Endothelial cell (in vitro differentiated cells): ENCODE measurements at regions not wholly inside any gene's neighbourhood (a gene's known extent, or its start where the extent isn't known, plus 50 kb on each side); places are given as distances from the start of the nearest gene placed in this dataset.

Source experiments
- DNase-seq: peaks from one replicate; pipeline ENCODE4 v3.0.0; 2021; ENCODE audit warnings: low spot score
- H3K27ac Mint-ChIP-seq: one replicate; pipeline ENCODE4 v1.8.0; 2021; ENCODE audit warnings: mixed read lengths, inconsistent platforms; ENCODE audit not compliant: unreplicated experiment
- H3K27me3 Mint-ChIP-seq: one replicate; pipeline ENCODE4 v1.8.0; 2021; ENCODE audit warnings: mild to moderate bottlenecking, moderate library complexity, mixed read lengths, inconsistent platforms; ENCODE audit not compliant: unreplicated experiment
- H3K36me3 Mint-ChIP-seq: one replicate; pipeline ENCODE4 v1.8.0; 2021; ENCODE audit warnings: mild to moderate bottlenecking, low read depth, mixed read lengths, inconsistent platforms; ENCODE audit not compliant: unreplicated experiment
- H3K4me1 Mint-ChIP-seq: one replicate; pipeline ENCODE4 v1.8.0; 2021; ENCODE audit warnings: mild to moderate bottlenecking, mixed read lengths, inconsistent platforms; ENCODE audit not compliant: unreplicated experiment
- H3K4me3 Mint-ChIP-seq: one replicate; pipeline ENCODE4 v1.8.0; 2021; ENCODE audit warnings: mild to moderate bottlenecking, mixed read lengths, inconsistent platforms; ENCODE audit not compliant: unreplicated experiment
- H3K9me3 Mint-ChIP-seq: one replicate; pipeline ENCODE4 v1.8.0; 2021; ENCODE audit warnings: mixed read lengths, inconsistent platforms; ENCODE audit not compliant: unreplicated experiment
- CTCF ChIP-seq: fragments of 200-600 bp; sonication (generic); IDR thresholded peaks from one replicate; pipeline ENCODE4 v1.5.0; 2021; ENCODE audit warnings: antibody characterized with exemption; ENCODE audit not compliant: unreplicated experiment

DNA sequence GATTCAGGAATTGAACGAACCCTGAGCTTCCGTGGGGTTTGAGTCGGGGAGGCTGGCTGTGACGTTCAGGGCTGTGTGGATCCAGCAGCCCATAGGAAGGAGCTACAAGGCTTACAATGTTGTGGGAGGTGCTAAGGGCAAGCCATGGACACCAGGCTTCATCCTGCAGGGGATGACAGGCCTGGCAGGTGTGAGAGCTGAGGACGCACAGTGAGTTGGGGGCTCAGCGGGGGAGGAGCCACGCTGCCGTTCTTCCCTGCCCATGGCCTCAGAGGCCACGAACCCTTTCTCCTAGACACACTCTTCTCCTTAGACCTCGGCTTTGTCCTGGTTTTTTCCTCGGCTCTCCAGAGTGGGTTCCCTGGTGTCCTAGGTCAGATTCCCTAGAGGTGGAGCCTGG lies 78.1 kb upstream of the SLC22A11 start:
- no peak overlapping the region for H3K27ac Mint-ChIP-seq
- H3K27me3 Mint-ChIP-seq = peaks cover 1% of the 10 kb centered on the region
- no peak for DNase-seq
- H3K4me3 Mint-ChIP-seq = no peak overlapping the region
- no peak for TF ChIP-seq CTCF
- no peaks in the 10 kb centered on the region for H3K36me3 Mint-ChIP-seq
- H3K9me3 Mint-ChIP-seq = no peaks in the 10 kb centered on the region
- no peaks in the 10 kb centered on the region for H3K4me1 Mint-ChIP-seq

- peaks cover 4% of the 10 kb centered on the region for H3K27me3 Mint-ChIP-seq
- H3K36me3 Mint-ChIP-seq = no peaks in the 10 kb centered on the region
- no peak overlapping the region for H3K4me3 Mint-ChIP-seq
- no peaks in the 10 kb centered on the region for H3K9me3 Mint-ChIP-seq
- peaks cover 3% of the 10 kb centered on the region for H3K4me1 Mint-ChIP-seq
- no peak overlapping the region for H3K27ac Mint-ChIP-seq
- TF ChIP-seq CTCF = no peak
- DNase-seq = no peak
These were observed 73.2 kb upstream of the SLC22A11 start for GRCh38 chr11:64482588-64482987.

DNA sequence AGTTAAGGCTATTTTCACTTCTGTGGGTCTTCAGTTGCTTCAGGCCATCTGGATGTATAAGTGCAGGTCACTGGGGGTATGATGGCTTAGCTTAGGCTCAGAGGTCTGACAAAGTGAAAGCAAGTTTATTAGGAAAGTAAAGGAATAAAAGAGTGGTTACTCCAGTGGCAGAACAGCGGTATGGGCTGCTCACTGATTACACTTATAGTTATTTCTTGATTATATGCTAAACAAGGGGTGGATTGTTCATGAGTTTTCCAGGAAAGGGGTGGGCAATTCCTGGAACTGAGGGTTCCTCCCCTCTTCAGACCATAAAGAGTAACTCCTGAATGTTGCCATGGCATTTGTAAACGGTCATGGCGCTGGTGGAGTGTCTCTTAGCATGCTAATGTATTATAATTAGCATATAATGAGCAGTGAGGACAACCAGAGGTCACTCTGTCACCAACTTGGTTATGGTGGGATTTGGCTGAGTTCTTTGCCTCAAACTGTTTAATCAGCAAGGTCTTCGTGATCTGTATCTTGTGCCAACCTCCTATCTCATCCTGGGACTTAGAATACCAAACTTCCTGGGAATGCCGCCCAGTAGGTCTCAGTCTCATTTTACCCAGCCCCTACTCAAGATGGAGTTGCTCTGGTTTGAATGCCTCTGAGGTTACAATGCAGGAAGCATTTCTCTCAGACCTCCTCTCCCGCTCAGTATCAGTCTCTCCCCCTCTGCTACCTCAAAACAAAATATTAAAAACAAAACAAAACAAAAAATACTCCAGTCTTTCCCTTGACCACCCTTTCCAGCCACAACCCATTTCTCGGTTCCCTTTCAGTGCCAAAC lies 71.3 kb upstream of the SLC22A11 start:
- DNase-seq = no peak
- H3K4me1 Mint-ChIP-seq = peaks cover 4% of the 10 kb centered on the region
- H3K4me3 Mint-ChIP-seq = no peak overlapping the region
- H3K27me3 Mint-ChIP-seq = peaks cover 5% of the 10 kb centered on the region
- H3K36me3 Mint-ChIP-seq = no peaks in the 10 kb centered on the region
- H3K9me3 Mint-ChIP-seq = no peaks in the 10 kb centered on the region
- H3K27ac Mint-ChIP-seq = no peak overlapping the region
- no peak for TF ChIP-seq CTCF

- no peaks in the 10 kb centered on the region for H3K9me3 Mint-ChIP-seq
- H3K36me3 Mint-ChIP-seq = no peaks in the 10 kb centered on the region
- peaks cover 6% of the 10 kb centered on the region for H3K4me1 Mint-ChIP-seq
- H3K4me3 Mint-ChIP-seq = no peak overlapping the region
- no peak for TF ChIP-seq CTCF
- H3K27ac Mint-ChIP-seq = no peak overlapping the region
- peaks cover 7% of the 10 kb centered on the region for H3K27me3 Mint-ChIP-seq
- DNase-seq = no peak
These were observed 70.7 kb upstream of the SLC22A11 start for GRCh38 chr11:64485074-64485473.

DNA sequence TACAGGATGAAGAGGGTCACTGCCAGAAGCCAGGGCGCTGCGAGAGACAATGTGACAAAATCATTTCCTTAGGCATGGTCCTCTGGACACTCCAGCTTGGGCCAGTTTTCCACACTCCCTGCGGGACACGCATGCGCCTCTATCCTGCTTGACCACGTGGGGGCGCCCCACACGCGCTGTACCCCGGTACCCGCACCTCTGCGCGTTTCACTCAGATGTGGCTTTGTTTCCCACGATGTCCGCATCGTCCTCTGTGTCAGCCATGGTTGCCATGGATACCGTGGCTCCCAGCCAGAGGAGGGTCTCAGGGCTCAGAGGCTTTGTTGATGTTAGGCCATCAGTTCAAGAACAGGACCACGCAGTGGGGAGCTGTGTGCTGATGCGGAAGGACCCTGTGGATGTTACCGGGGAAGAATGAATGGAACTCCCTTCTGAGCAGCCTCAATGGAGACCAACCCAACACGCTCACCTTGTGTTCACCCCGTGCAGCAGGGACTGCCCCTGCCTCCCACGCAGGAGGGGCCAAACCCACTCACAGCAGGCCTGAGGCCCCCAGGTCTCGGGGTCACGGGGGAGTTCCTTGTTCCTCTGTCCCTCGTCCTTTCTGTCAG lies 65.8 kb upstream of the SLC22A11 start:
- peaks cover 9% of the 10 kb centered on the region for H3K27me3 Mint-ChIP-seq
- peak; percentile 75 for TF ChIP-seq CTCF
- no peaks in the 10 kb centered on the region for H3K9me3 Mint-ChIP-seq
- no peak overlapping the region for H3K27ac Mint-ChIP-seq
- no peaks in the 10 kb centered on the region for H3K36me3 Mint-ChIP-seq
- H3K4me1 Mint-ChIP-seq = peaks cover 4% of the 10 kb centered on the region
- no peak overlapping the region for H3K4me3 Mint-ChIP-seq
- peak; percentile 78 for DNase-seq
